WI38 (cell line): ENCODE measurements at regions not wholly inside any gene's neighbourhood (a gene's known extent, or its start where the extent isn't known, plus 50 kb on each side); places are given as distances from the start of the nearest gene placed in this dataset.
"Not testable (repeated sequence)": the region's sequence is repeated elsewhere in the genome, so short reads cannot be mapped to it uniquely, and the experiment has no call there.

Experiments
- H3K4me3 ChIP-seq: 2 replicates; pipeline ENCODE4 v1.5.1; 2011; ENCODE audit warnings: low read depth, mild to moderate bottlenecking, control low read depth, low read length
- CTCF ChIP-seq: IDR thresholded peaks from 2 replicates; pipeline ENCODE4 v1.5.1; 2012; ENCODE audit warnings: low read depth, mild to moderate bottlenecking, control low read depth, low read length

- H3K4me3 ChIP-seq, result no peak overlapping the region
- no peak for TF ChIP-seq CTCF
These were observed 292.3 kb downstream of the DAD1 start for GRCh38 chr14:22296722-22297121.

GRCh38 chr14:22296088-22296487, 292.9 kb downstream of the DAD1 start:
- TF ChIP-seq CTCF, result no peak
- H3K4me3 ChIP-seq, result no peak overlapping the region

GRCh38 chr14:22291406-22291805, 297.6 kb downstream of the DAD1 start:
- TF ChIP-seq CTCF, result no peak
- no peak overlapping the region for H3K4me3 ChIP-seq

- H3K4me3 ChIP-seq, result no peak overlapping the region
- TF ChIP-seq CTCF, result no peak
These were observed 299.5 kb downstream of the DAD1 start for GRCh38 chr14:22289570-22289969.

GRCh38 chr14:22285991-22286390, 303.0 kb downstream of the DAD1 start:
- no peak for TF ChIP-seq CTCF
- H3K4me3 ChIP-seq, result no peak overlapping the region

- no peak overlapping the region for H3K4me3 ChIP-seq
- no peak for TF ChIP-seq CTCF
These were observed 306.1 kb downstream of the DAD1 start for GRCh38 chr14:22282949-22283348.

- H3K4me3 ChIP-seq, result no peak overlapping the region
- TF ChIP-seq CTCF, result no peak
These were observed 306.6 kb downstream of the DAD1 start for GRCh38 chr14:22282417-22282816.

GRCh38 chr14:22281447-22281874, 307.6 kb downstream of the DAD1 start:
- H3K4me3 ChIP-seq, result not testable (repeated sequence)
